GM13976 (cell line): ENCODE measurements at regions not wholly inside any gene's neighbourhood (a gene's known extent, or its start where the extent isn't known, plus 50 kb on each side); places are given as distances from the start of the nearest gene placed in this dataset.

Experiments
- DNase-seq: peaks from one replicate; pipeline ENCODE4 v3.0.0; 2012; ENCODE audit warnings: low spot score
- in situ Hi-C: fragments of 300-500 bp; cut with MboI; formaldehyde crosslinking; loops from one replicate; pipeline ENCODE4 v1.12.0; 2022; ENCODE audit warnings: low sequenced_read_pairs, mixed read lengths, inconsistent platforms; ENCODE audit not compliant: unreplicated experiment
- TF ChIP-seq, protein P1 (sequence below): IDR thresholded peaks from 2 replicates; pipeline ENCODE4 v1.5.1; 2012; ENCODE audit warnings: borderline replicate concordance, mild to moderate bottlenecking; ENCODE audit not compliant: insufficient read depth; ENCODE audit errors: extremely low read depth, missing control alignments, control extremely low read depth

DNA sequence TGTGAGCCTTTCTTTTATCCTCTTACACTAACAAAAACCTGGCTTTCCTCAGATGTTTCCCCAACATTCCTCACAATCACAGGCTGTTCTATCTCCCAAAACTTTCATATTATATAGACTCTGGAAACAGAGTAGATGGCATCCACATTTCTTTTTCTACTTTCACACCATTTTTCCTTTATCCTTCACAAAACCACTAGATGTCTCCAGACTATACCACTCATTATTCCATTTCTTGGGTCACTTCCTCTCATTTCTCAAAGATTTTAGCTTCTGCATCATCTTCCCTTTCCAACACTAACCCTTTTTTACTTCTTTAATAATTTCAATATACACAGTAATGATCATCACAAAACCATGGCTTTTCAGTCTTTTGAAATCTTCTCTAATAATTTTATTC lies 286.0 kb upstream of the DEPDC1 start:
- TF ChIP-seq, protein P1, sequence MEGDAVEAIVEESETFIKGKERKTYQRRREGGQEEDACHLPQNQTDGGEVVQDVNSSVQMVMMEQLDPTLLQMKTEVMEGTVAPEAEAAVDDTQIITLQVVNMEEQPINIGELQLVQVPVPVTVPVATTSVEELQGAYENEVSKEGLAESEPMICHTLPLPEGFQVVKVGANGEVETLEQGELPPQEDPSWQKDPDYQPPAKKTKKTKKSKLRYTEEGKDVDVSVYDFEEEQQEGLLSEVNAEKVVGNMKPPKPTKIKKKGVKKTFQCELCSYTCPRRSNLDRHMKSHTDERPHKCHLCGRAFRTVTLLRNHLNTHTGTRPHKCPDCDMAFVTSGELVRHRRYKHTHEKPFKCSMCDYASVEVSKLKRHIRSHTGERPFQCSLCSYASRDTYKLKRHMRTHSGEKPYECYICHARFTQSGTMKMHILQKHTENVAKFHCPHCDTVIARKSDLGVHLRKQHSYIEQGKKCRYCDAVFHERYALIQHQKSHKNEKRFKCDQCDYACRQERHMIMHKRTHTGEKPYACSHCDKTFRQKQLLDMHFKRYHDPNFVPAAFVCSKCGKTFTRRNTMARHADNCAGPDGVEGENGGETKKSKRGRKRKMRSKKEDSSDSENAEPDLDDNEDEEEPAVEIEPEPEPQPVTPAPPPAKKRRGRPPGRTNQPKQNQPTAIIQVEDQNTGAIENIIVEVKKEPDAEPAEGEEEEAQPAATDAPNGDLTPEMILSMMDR = no peak
- no peak for DNase-seq
- in situ Hi-C loops = no loop called here

DNA sequence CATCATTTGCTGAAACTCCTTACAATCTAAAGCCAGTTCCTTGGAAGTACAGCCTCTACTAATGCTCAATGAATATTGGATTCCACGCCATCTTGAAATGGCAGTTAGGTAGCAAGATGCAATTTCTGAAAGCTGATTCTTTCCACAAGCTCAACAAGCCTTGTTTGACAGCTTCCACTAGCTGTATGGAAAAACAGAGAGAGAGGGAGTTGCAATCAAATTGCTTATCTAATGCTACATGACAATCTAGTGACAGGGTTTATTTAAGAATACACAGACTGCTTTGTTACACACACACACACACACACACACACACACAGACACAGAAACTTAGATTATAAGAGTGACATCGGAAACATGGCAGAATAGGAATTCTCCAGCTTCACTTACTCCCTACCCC lies 288.4 kb upstream of the DEPDC1 start:
- no peak for DNase-seq
- in situ Hi-C loops = no loop called here
- TF ChIP-seq, protein P1 = no peak

DNA sequence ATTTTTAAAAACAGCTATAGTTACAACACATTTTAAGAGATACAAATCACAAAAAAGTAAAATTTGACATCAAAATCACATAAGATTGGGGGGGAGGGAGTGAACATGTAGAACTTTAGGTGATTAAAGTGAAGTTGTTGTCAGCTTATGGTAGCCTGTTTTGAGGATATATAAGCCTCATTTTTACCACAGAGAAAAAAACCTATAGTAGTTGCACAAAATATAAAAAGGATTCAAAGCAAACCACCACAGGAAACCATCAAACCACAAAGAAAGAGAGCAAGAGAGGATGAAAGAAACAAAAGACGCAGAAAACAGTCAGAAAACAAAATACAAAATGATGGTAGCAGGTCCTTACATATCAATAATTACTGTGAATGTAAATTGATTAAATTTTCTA lies 291.9 kb upstream of the DEPDC1 start:
- TF ChIP-seq, protein P1 = no peak
- in situ Hi-C loops = no loop called here
- DNase-seq = no peak

DNA sequence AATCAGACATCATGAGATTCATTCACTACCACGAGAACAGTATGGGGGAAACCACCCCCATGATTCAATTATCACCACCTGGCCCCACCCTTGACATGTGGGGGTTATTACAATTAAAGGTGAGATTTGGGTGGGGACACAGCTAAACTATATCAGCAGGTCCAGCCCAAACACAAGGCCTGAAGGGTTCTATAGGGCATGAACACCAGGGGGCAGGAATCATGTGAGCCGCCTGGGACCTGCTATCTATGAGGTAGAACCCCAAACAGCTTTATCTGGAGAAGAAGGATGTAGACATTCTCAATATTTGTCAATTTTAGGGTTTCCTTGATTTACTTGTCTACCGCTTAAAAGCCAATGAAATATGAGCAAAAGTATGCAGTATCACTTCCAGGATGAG lies 294.9 kb upstream of the DEPDC1 start:
- TF ChIP-seq, protein P1 = no peak
- DNase-seq = no peak
- in situ Hi-C loops = no loop called here

DNA sequence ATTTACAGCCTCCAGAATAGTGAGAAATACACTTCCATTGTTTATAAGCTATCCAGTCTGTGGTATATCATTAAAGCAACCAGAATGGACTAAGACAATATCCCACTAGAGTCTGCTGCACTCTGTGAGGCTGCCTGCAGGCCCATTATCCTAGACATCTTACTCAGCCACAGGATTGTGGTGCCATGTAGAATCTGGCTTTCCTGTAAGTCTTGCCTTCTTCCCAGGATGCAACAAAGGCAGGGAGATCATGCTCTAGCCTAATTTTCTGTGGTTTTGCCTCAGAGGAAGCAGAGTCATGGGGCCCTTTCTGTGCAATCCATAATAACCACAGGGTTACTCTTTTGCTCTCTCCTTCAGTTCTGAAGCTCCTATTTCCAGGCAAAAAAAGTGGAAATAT lies 299.1 kb upstream of the DEPDC1 start:
- TF ChIP-seq, protein P1 = no peak
- in situ Hi-C loops = no loop called here

DNA sequence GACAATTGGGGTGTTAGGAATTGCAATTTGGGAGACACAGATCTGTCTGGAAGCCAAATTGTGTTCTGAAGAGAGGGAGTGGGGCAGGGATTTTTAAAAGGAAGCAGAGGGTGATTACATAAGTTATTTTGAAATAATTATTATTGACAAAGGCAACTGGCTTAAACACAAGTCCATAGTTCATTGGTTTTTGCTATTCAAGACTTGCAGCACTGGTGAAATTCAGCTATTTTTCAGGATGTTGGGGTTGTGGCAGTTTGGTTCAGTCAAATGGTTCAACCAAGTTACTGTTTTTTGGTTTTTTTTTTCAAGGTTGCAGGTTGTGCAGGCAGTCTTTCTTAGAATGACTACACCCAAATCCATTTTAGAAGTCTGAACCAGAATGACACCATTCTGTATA lies 300.0 kb upstream of the DEPDC1 start:
- TF ChIP-seq, protein P1 = no peak
- in situ Hi-C loops = no loop called here
- DNase-seq = no peak

More for the DNA sequence above, 299.1 kb upstream of the DEPDC1 start:
- no peak for DNase-seq

DNA sequence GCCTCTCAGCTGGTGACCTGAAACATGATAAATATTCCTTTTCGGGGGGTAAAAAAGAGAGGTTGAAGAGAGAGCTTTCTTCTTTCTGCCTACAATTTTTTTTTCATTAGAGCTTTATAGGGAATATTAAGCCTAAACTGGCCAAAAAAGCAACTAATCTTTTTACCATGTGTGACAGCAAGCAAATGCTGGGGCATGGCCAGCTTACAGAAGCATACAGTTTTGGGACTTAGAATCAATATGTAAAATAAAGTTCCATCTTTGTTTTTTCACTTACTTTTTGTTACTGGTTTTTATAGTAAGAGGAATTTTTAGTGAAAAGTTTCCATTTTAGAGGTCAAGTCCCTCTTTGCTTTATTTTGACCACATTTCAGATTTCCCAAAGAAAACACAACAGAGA lies 301.2 kb upstream of the DEPDC1 start:
- in situ Hi-C loops = no loop called here
- DNase-seq = no peak
- TF ChIP-seq, protein P1 = no peak
